ENCODE measurements at regions not wholly inside any gene's neighbourhood (a gene's known extent, or its start where the extent isn't known, plus 50 kb on each side); places are given as distances from the start of the nearest gene placed in this dataset.

DNA sequence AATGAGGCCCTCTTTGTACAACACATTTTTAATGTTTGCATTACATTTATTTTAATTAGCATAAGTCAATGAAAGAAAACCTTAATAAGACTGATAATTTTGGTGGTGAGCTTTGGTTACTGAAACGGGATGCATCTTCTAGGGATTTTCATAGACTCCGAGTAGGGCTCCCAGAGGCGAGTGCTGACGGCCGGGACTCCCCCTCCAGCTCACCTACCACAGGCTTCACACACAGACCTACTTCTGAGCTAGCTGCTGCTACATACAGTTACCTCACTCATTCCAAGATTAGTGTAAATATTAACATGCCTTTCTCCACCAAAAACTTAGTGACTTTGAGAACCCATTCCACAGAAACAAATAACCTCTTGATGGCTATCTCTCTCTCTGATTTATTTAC is 271.1 kb downstream of the GALR1 start:
- TF ChIP-seq YY1 (IDR thresholded peaks at IDR 0.05; ENCODE audit: insufficient read depth, insufficient read length) (no peak), ZNF274 (IDR thresholded peaks at IDR 0.05; ENCODE audit: low read depth, low read length) (no peak), SUZ12 (IDR thresholded peaks at IDR 0.05; ENCODE audit: extremely low read depth, insufficient read depth, insufficient read length) (no peak)
